ENCODE measurements at regions not wholly inside any gene's neighbourhood (a gene's known extent, or its start where the extent isn't known, plus 50 kb on each side); places are given as distances from the start of the nearest gene placed in this dataset.

GRCh38 chr11:71138737-71139425 is 113.5 kb downstream of the SHANK2 start:
- WGBS, 2 donors: 61 to 79% methylated on average over 10 to 15 of the region's 15 CpGs
- H3K4me1 ChIP-seq: peaks cover 0 to 16% (median 9%) of the 10 kb centered on the region in 3 donors
- no peaks in the 10 kb centered on the region for H3K27me3 ChIP-seq
- H3K27ac ChIP-seq: no peak overlapping the region
- TF ChIP-seq CTCF (IDR thresholded peaks at IDR 0.05) (no peak), POLR2A (IDR thresholded peaks at IDR 0.05) (no peak)
- no peaks in the 10 kb centered on the region for H3K36me3 ChIP-seq
- no peaks in the 10 kb centered on the region for H3K9me3 ChIP-seq
- intact Hi-C loops (cut with DNase I): no loop called here
- DNase-seq: no peak
- H3K4me3 ChIP-seq: no peak overlapping the region

- no peaks in the 10 kb centered on the region for H3K36me3 ChIP-seq
- H3K27me3 ChIP-seq: no peaks in the 10 kb centered on the region
- H3K27ac ChIP-seq: no peak overlapping the region
- DNase-seq: no peak
- WGBS, 2 donors: 85 to 93% methylated on average over 8 to 9 of the region's 9 CpGs
- TF ChIP-seq POLR2A (IDR thresholded peaks at IDR 0.05) (no peak), CTCF (IDR thresholded peaks at IDR 0.05) (no peak)
- intact Hi-C loops (cut with DNase I): no loop called here
- peaks cover 0 to 16% (median 9%) of the 10 kb centered on the region in 3 donors for H3K4me1 ChIP-seq
- no peaks in the 10 kb centered on the region for H3K9me3 ChIP-seq
- H3K4me3 ChIP-seq: no peak overlapping the region
Observed at GRCh38 chr11:71137376-71137775, 115.0 kb downstream of the SHANK2 start.

- H3K9me3 ChIP-seq: no peaks in the 10 kb centered on the region
- no peaks in the 10 kb centered on the region for H3K36me3 ChIP-seq
- no peaks in the 10 kb centered on the region for H3K27me3 ChIP-seq
- no peak overlapping the region for H3K27ac ChIP-seq
- 75 to 85% methylated on average over 7 of the region's 7 CpGs for WGBS, 2 donors
- no peak overlapping the region for H3K4me3 ChIP-seq
- no peak for DNase-seq
- intact Hi-C loops (cut with DNase I): no loop called here
- TF ChIP-seq POLR2A (IDR thresholded peaks at IDR 0.05) (no peak), CTCF (IDR thresholded peaks at IDR 0.05) (no peak)
- H3K4me1 ChIP-seq: peaks cover 0 to 16% (median 9%) of the 10 kb centered on the region in 3 donors
Observed at GRCh38 chr11:71136095-71136845, 116.1 kb downstream of the SHANK2 start.

GRCh38 chr11:71135112-71135511 is 117.3 kb downstream of the SHANK2 start:
- H3K4me3 ChIP-seq: no peak overlapping the region
- H3K27me3 ChIP-seq: no peaks in the 10 kb centered on the region
- H3K36me3 ChIP-seq: no peaks in the 10 kb centered on the region
- no peak overlapping the region for H3K27ac ChIP-seq
- peaks cover 0 to 13% (median 3%) of the 10 kb centered on the region in 3 donors for H3K4me1 ChIP-seq
- intact Hi-C loops (cut with DNase I): no loop called here
- H3K9me3 ChIP-seq: no peaks in the 10 kb centered on the region
- DNase-seq: no peak
- TF ChIP-seq CTCF (IDR thresholded peaks at IDR 0.05): no peak
- no peak for TF ChIP-seq POLR2A (IDR thresholded peaks at IDR 0.05)
- WGBS, 2 donors: 89 to 90% methylated on average over 4 to 6 of the region's 6 CpGs

GRCh38 chr11:71133946-71134345 is 118.4 kb downstream of the SHANK2 start:
- Histone ChIP-seq H3K9me3 (no peaks in the 10 kb centered on the region), H3K27me3 (no peaks in the 10 kb centered on the region), H3K27ac (no peak overlapping the region), H3K36me3 (no peaks in the 10 kb centered on the region), H3K4me1 (peaks cover 0 to 13% (median 0%) of the 10 kb centered on the region in 3 donors), H3K4me3 (no peak overlapping the region)
- intact Hi-C loops (cut with DNase I): no loop called here
- no peak for TF ChIP-seq CTCF (IDR thresholded peaks at IDR 0.05)
- no peak for TF ChIP-seq POLR2A (IDR thresholded peaks at IDR 0.05)
- 69 to 78% methylated on average over 5 of the region's 9 CpGs for WGBS, 2 donors
- no peak for DNase-seq
